ENCODE measurements at regions not wholly inside any gene's neighbourhood (a gene's known extent, or its start where the extent isn't known, plus 50 kb on each side); places are given as distances from the start of the nearest gene placed in this dataset.

DNA sequence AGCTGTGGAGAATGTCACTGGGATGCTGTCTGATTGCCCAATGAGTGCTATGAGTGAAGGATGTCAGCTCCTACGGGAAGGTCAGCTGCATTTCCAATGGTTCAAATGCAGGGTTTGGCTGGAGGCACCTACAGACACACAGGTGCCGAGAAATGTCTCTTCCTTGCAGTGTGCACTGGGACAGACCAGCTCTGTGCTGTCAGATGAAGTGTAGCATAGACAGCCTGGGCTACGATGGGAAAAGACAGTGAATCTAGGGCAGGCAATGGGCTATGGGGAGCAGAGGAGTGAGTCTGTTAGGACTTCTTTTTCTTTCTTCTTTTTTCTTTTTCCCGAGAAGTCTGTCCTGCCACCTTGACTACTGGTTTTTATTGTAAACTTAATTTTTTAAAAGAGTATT lies 223.1 kb upstream of the EOMES start:
- TF ChIP-seq POLR2A (IDR thresholded peaks at IDR 0.05), result no peak
- TF ChIP-seq, protein P1, sequence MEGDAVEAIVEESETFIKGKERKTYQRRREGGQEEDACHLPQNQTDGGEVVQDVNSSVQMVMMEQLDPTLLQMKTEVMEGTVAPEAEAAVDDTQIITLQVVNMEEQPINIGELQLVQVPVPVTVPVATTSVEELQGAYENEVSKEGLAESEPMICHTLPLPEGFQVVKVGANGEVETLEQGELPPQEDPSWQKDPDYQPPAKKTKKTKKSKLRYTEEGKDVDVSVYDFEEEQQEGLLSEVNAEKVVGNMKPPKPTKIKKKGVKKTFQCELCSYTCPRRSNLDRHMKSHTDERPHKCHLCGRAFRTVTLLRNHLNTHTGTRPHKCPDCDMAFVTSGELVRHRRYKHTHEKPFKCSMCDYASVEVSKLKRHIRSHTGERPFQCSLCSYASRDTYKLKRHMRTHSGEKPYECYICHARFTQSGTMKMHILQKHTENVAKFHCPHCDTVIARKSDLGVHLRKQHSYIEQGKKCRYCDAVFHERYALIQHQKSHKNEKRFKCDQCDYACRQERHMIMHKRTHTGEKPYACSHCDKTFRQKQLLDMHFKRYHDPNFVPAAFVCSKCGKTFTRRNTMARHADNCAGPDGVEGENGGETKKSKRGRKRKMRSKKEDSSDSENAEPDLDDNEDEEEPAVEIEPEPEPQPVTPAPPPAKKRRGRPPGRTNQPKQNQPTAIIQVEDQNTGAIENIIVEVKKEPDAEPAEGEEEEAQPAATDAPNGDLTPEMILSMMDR (IDR thresholded peaks at IDR 0.05), result no peak

Measured in adrenal gland (tissue), 5 donors.